Limb (tissue), 2 donors: ENCODE measurements at regions not wholly inside any gene's neighbourhood (a gene's known extent, or its start where the extent isn't known, plus 50 kb on each side); places are given as distances from the start of the nearest gene placed in this dataset.
"Not testable (repeated sequence)": the region's sequence is repeated elsewhere in the genome, so short reads cannot be mapped to it uniquely, and the experiment has no call there.

Experiments
- DNase-seq, 2 donors: peaks; one replicate each; pipeline ENCODE4 v3.0.0-alpha.2; 2016; ENCODE audit errors: extremely low spot score in 2 of 2

DNA sequence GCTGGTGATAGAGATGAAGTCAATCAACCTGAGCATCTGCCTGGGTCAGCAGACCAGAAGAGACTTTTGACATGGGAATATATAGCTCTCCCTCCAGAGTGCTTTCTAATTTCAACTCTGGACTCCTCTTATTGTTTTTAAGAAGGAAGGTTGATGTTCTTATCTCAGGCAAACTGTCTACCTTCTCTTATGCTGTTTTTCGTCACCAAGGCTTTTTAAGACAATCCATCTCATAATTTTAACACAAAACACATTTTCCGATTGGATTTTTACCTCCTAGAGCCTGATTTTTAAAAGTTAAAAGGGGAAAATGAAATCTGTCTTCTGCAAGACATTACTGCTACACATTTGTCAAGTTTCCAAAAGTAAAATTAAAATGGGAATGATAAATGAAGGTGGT is 368.7 kb upstream of the MIS18BP1 start:
- DNase-seq = no peak

DNA sequence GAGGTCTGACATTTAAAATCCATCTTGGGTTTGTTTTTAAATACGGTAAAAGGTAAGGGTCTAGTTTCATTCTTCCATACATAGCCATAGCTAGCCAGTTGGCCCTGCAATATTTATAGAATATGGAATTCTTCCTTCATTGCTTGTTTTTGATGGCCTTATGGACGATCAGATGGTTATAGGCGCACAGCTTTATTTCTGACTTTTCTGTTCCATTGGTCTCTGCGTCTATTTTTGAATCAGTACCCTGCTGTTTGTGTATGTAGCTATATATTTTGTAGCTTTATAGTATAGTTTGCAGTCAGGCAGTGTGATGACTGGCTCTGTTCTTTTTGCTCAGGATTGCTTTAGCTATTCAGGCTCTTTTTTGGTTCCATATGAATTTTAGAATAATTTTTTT is 366.8 kb upstream of the MIS18BP1 start:
- DNase-seq = no peak

DNA sequence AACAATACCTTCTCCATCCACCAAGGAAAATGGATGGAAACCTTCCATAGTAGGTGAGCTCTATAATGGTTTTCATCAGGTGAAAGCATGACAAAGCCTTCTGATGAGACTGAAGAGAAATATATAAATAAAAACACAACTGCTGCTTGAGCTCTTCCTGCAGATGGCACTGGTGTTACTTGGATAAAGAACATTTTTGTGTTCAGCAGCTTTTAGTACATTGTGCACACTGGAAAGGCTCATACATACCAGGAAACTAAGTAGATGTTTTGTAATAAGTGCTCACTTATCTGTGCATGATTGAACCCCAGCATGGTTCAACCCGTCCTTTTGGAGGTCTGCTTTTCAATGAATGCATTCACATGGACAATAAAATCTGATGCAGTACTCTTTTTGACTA is 357.3 kb upstream of the MIS18BP1 start:
- DNase-seq = peak in 1 of 2 donors; percentile 21

DNA sequence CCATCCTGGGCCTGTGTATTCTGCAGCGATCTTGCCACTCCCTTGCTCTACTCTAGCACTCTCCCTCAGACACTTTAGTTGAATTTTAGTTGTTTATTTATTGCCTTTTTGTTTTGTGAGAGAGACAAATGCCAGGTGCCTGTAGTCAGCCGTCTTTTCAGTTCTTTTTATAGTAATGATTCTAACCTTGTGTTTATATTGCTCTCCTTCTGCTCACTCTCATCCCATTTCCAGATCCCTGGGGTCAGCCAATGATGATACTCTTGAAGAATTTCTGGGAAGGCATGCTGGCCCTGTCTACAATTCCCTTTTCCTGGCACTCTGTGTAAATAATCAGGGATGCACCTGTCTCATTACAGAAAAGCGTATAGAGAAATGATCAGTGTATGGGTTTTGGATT is 334.1 kb upstream of the MIS18BP1 start:
- no peak for DNase-seq

DNA sequence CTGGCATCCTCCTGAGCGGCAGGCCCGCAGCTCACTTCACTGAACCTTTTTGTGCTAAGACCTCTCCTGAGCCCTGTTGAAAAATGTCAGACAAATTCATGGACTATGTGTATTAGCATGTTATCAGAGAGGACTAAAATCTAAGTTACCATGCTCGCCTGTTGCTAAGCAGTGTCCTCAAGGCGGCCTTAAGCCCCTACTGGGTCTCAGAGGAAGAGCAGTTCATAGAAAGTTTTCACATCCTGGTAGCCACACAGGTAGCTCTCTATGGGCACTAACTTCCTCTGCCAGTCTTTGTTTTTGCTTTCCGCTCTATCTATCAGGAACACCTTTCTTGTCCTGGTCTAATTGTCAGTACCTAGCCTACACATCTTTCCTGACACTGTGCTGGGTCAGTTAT is 306.6 kb upstream of the MIS18BP1 start:
- no peak for DNase-seq

DNA sequence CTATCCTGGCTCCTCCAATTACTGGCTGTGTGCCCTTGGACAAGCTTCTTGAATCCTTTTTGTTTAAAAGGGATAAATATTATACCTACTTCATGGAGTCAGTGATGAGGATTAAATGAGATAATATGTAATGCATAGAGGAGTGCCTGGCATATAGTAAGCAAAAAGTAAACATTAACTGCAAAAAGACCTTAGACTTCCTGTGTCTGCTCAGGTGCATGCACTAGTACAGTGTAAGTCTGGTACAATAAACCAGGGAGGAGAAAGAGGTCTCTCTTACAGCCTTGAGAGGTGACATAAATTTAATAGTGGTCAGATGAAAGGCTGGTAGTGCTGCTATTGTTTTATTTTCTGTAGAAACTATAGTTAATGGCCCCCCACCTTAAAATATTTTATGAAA is 305.2 kb upstream of the MIS18BP1 start:
- DNase-seq = no peak

DNA sequence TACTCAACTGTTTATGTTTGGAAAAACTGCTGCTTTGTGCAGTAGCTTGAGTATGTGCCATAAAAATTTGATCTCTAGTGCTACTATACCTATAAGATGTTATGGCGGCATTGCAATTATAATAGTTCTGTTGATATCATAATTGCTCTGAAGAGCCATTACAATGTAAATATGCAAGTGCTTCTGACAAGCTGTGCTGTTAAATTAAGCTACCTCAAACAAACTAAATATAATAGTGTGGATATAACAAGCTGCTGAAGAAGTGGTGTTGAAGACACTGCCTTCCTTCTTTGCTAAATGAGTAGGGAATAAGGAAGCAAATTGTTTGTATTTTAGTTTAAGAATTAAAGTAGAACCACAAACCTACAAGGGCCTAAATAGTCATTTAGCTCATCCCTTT is 301.0 kb upstream of the MIS18BP1 start:
- DNase-seq = no peak

DNA sequence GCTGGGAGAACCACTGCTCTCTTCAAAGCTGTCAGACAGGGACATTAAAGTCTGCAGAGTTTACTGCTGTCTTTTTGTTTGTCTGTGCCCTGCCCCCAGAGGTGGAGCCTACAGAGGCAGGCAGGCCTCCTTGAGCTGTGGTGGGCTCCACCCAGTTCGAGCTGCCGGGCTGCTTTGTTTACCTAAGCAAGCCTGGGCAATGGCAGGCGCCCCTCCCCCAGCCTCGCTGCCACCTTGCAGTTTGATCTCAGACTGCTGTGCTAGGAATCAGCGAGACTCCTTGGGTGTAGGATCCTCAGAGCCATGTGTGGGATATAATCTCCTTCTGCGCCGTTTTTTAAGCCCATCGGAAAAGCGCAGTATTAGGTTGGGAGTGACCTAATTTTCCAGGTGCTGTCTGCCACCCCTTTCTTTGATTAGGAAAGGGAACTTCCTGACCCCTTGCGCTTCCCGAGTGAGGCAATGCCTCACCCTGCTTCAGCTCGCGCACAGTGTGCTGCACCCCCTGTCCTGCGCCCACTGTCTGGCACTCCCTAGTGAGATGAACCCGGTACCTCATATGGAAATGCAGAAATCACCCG is 298.3 kb upstream of the MIS18BP1 start:
- not testable (repeated sequence) for DNase-seq

DNA sequence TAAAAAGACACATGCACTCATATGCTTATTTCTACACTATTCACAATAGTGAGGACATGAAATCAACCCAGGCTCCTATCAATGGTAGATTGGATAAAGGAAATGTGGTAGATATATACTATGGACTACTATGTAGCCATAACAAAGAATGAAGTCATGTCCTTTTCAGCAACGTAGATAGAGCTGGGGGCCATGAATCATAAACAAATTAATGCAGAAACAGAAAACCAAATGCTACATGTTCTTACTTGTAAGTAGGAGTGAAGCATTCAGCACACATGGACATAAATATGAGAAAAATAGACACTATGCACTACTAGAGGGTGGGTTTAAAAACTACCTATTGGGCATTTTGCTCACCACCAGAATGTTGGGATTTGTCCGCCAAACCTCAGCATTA is 278.0 kb upstream of the MIS18BP1 start:
- no peak for DNase-seq

DNA sequence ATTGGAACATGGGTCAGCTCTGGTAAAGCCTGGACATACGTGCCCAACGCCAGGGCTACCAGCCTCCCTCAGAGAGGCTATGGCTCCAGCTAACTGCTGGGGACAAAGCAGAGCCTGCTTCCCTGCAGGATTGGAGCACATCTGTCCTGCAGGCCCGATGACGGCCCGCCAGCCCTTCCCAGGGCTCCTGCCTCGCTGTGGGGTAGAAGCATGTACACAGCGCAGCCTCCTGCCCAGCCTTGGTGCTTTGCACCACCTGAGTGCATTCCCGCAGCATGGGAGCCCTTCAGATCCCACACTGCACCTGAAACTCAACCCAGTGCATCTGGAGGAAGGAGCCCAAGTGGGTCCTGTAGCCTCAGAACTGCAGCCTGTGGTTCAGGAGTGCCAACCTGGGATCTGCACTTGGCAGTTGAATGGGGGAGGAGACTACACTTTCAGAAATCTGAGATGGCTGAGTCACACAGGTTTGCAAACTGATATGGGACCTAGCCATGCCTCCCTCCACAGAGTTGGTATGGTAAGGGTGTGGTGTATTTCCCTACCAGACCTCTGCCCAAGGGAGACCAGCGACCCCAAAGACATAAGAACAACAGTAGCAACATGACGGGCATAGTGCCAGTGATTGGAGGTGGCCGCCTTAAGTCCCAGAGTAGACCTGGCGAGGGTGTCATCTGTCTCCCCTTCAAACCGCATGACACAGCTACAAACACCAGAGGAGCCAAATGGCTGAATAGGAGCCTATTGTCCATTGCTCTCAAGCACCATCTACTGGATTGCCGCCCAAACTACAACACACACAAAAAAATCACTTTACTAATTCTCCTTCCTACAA is 273.9 kb upstream of the MIS18BP1 start:
- peak in 1 of 2 donors; percentile 9 for DNase-seq

DNA sequence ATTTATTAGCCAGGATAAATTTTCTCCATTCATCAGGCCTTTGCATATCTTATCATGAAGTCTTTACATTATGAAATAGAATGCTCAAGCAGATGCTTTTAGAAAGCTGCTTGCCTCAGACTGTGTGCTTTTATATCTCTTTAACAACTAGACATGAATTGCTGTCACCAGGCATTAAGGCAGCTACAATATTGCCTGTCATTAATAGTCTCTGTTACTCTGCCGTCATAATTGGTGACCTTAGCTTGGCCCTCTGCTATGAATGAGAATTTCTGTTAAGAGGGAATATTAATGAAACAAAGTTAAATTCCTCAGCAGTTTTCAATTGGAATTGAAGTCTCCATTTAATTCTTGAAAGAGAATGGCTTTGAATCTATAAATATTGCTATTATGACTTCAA is 266.8 kb upstream of the MIS18BP1 start:
- no peak for DNase-seq

DNA sequence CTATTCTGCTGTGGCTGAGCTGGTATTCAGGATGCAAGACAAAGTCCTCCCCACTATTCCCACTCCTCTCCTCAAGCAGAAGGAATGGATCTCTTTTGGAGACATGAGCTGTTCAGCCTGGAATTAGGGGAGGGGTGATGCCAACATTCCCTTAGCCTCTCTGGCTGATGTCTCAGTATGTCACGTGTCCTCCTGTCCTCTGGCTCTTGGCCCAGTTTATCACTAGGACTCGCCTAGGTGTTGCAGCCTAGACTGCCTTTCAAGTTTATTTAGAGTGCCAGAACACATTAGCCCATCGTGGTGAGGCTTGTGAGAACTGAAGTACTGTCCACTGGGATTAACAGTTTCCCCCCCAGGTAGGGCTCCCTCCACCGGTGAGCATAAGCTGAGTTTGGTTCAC is 239.9 kb upstream of the MIS18BP1 start:
- DNase-seq = no peak

DNA sequence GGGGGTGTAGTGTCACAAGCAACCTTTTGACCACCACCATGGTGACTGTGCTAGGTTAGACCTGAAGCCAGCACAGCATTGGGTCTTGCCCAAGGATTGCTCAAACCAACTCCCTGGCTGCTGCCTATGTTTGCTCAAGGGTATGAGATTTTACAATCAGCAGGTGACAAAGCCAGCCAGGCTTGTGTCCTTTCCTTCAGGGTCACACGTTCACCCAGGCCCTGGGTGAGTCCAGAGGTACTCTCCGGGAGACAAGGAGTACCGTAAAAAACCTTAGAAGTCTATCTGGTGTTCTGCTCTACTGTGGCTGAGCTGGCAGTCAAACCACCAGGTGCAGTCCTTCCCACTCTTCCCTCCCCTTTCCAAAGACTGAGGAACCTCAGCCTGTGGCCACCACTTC is 238.9 kb upstream of the MIS18BP1 start:
- no peak for DNase-seq

DNA sequence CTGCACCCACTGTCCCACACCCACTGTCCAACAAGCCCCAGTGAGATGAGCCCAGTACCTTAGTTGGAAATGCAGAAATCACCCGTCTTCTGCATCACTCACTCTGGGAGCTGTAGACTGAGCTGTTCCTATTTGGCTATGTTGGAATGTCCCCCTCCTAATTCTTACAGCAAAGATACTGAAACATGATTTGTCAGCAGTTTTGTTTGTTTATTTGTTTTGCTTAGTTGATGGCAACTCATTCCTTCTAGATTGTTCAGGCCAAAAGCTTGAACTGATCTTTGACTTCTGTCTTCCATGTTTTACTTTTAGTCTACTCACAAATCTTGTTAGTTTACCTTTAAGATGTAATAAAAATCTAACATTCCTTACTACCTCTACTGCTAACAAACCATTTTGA is 233.6 kb upstream of the MIS18BP1 start:
- no peak for DNase-seq

DNA sequence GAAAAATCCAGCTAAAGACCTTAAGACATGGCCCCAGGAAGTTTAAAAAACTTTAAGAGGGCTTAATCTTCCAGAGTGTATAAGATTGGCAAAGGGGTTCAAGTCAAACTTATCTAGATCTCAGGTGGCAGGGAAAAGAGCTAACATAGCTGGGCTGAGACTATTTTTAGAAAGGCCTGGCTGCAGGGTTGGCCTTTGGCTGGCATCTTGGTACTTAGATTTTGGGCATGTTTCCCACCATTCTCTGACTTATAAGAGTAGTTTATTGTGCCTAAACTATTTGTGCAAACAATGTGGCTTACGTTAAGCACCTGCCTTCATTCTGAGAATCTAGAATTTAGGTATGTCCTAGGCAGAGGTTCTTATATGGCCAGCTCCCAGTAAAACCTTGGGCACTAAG is 214.0 kb upstream of the MIS18BP1 start:
- DNase-seq = no peak

DNA sequence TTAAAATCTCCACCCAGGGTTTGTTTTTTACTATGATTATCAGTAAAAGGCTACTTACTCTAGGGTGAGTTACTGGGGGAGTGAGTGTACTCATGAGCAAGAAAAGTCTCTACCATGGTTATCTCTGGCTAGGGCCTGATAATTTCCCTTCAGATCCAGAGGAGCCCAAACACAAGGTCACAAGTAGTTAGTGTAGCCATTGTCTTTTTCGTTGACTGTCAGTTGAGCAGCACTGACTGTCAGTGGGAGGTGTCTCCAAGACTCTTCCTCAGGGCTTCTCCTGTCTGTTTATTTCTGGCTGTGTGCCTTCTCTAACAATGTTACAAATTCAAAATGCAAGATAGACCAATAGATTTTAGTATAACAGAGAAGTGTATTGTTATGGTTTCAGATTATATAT is 181.2 kb upstream of the MIS18BP1 start:
- no peak for DNase-seq

DNA sequence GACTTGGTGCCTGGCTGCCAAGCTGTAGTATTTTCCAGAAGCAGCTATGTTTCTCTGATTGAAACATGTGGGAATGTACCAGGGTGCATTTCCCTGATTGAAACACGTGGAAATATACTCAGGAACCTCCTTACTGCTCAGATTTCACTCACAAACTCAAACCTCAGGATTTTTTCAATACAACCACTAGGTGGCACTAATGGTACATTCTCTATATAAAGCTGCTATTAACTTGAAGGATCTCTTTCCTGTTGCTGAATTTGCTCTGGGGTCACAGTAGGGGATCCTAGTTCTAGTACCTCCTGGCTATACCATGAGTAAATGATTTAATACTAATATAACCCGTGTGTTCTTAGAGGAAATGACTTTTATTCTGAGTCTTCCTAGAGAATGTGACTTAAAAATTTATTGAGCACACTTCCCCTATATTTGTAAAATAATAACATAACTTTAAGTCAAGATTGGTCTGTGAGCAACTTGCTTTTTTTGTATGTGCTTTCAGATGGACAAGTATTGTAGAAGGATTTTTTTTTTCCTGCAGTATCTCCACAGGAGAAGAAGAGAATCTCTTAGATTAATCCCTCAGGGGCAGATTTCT is 173.8 kb upstream of the MIS18BP1 start:
- peak in 1 of 2 donors; percentile 77 for DNase-seq

DNA sequence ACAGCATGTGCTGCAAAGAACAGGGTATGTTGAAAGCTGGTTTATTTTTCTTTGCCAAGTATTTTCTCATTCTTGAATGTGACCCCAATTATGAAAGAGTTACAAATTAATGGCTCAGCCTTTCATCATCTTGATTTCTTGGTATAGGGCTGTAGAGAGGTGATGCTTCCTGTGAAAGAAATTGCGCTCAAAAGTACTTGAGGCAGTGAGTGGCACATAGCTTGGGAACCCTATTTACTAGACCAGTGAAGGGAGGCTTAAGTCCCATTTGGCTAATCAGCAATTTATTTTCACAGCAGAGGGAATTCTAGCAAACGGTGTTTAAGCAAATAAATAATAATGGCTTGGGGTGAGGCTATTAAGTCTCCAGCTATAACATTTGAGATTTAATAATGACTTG is 153.9 kb upstream of the MIS18BP1 start:
- no peak for DNase-seq

DNA sequence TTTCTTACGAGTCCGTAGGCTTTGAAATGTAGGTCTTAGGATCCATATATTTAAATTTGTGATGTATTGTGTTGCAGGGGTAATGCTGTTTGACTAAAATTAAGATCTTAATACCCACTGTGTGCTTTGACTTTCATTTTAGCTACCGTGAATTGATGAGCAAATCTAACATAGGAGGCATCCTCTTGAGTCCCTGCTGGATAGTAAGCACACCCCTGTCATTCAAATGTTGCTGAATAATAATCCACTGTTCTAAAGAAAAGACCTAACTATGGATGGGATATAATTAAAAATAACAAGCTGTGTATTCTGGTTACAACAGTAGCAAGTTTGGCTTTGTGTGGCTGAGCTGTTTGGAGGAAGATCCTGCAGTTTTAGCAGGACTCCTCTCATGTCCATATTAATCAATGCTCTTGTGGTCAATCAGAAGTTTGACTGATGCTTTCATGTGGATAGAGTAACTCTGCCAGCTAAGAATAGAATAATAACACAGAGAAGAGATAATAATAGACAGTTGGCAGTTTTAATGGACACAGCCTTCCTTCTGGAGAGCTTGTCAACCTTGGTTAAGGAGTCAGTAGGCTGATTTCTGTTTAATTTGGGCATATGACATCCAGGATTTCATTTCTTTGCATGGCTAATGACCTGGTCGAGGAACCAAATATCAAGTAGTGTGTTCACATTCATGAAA is 148.1 kb upstream of the MIS18BP1 start:
- no peak for DNase-seq

DNA sequence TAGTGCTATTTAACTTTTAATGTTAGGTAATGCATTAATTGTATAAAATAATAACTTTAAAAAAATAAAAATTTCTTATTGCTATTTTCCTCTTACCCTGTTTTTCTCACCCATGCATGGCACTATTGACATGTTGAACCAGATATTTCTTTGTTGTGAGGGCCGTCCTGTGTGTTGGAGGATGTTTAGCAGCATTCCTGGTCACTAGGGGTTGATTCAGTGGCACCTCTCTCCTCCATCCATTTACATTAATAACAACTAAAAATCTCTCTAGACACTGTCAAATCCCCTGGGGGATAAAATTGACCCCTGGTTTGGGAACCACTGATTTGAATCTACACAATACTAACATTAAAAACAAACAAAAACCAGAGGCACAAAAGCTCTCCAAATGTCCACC is 147.5 kb upstream of the MIS18BP1 start:
- no peak for DNase-seq

DNA sequence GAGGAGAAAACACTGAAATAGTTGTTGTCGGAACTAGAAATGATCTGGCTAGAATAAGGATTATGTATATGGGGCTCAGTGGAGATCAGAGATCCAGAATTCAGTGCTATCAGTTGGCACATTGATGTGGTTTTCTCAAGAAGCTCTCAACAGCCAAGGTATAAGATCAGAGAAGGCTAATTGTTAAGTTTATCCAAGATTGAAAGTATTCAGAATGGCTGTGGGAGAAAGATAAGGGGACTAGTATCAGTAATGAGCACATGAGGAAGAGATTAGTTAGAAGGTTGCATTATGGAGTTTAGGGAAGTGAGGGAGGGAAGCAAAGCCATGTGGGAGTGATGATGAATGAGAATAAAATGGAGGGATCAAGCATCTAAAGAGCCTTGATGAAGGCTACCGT is 128.1 kb upstream of the MIS18BP1 start:
- no peak for DNase-seq

DNA sequence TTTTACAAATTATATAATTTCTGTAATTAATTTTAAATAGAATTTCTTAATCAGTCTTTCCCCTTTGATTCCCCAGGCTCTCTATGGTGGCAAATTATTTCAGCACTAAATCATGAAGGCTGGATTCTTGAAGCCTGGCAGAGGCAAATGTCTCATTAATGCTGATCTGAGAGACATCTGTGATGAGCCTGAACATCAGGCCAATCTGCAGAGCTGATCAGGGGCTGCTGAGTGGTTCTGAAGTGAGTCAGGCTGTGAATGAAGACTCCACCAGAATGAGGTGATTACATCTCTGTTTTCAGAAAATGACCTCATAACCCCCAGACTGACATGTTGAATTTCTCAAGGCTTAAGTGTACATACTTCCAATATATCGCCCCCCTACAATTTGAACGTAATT is 124.2 kb upstream of the MIS18BP1 start:
- no peak for DNase-seq
